HG02798 (cell line): ENCODE measurements at regions not wholly inside any gene's neighbourhood (a gene's known extent, or its start where the extent isn't known, plus 50 kb on each side); places are given as distances from the start of the nearest gene placed in this dataset.
"Not testable (repeated sequence)": the region's sequence is repeated elsewhere in the genome, so short reads cannot be mapped to it uniquely, and the experiment has no call there.

ENCODE experiments used
- ATAC-seq: cut with Tn5 transposase; IDR thresholded peaks from one replicate; pipeline ENCODE4 v1.9.1; 2021; ENCODE audit warnings: mild to moderate bottlenecking; ENCODE audit not compliant: unreplicated experiment, poor library complexity

DNA sequence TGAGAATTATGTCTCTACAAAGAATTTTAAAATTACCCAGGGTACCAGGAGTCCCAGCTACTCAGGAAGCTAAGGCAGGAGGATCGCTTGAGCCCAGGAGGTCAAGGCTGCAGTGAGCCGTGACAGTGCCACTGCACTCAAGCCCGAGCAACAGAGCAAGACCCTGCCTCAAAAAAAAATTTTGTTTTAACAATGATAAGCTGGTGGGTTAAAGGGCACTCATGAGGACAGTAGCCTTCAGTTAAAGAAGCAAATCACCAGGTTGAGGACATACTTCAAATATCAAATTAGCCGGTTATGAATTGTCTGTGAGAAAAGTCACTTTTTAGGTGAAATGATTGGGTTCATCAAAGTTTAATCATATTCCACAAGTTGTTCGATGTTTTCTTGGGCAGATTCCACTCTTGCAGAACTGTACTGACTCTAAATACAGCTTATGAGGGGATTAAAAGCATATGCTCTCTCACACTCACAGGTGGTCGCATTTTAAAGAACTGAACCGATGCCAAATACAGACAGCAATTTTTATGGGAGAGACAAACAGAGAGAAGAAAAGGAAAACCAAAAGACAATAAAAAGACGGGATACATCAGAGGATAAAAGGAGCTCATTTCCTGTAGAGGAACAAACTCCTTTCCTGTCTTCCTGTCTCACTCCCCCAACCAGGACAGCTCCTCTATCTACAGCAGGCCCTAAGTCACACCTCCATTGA is 582.8 kb upstream of the NRP1 start:
- ATAC-seq = no peak

DNA sequence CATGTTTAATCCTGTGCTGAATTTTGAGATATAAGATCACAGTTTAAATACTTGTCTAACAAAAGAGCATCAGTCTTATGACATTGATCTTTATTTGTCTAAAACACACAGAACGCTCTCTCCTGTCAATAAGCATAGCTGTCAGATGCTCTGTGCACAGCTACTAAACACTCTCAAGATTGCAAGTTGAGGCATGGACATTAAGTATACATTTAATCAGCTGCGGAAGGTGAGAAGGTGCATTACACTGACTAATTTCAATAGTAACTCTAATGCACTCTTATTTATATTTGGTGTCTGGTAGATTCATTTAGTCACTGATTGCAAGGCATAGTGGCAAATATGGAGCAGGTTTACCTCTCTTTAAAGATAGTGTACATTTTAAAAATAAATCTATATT is 580.3 kb upstream of the NRP1 start:
- no peak for ATAC-seq

DNA sequence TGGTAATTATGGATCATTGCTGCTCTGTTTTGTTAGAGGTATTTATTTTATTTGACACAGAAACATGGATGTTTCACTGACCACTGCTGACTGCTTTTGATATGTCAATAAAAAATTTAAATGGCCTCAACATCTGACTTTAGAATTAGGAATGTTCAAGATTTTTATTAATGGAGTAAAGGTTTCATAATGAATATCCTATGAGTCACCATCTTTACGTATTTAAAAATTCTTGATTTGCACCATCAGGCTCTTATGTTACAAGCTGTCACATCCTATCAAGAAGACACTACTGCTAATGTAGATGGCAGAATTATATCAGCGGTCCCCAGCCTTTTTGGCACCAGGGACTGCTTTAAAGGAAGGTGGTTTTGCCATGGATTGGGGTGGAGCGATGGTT is 578.7 kb upstream of the NRP1 start:
- ATAC-seq = no peak

DNA sequence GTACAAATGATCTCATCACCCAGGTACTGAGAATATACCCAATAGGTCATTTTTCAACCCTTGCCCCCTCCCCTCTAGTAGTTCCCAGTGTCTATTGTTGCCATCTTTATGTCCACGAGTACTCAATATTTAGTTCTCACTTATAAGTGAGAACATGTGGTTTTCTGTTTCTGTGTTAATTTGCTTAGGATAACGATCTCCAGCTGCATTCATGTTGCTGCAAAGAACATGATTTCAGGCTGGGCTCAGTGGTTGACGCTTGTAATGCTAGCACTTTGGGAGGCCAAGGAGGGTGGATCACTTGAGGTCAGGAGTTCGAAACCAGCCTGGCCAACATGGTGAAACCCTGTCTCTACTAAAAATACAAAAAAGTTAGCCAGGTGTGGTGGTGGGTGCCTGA is 575.0 kb upstream of the NRP1 start:
- ATAC-seq = not testable (repeated sequence)

DNA sequence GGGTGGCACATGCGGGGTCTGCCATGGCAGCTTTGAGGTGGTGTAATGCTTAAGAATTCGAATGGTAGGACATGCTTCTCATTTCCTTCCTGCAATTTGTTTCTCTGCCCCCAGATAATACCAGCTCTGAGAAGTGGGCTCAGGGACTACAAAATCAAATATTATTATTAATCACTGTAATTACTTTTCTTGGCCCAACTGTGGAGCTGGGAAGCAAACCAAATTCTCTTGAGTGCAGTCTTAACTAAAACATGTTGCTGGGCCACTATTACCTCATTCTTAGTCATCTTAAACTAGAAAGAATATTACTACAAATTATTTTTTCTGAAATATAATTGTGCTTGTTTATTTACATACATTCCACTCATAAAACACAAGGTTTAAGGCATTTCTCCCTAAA is 566.7 kb upstream of the NRP1 start:
- no peak for ATAC-seq

DNA sequence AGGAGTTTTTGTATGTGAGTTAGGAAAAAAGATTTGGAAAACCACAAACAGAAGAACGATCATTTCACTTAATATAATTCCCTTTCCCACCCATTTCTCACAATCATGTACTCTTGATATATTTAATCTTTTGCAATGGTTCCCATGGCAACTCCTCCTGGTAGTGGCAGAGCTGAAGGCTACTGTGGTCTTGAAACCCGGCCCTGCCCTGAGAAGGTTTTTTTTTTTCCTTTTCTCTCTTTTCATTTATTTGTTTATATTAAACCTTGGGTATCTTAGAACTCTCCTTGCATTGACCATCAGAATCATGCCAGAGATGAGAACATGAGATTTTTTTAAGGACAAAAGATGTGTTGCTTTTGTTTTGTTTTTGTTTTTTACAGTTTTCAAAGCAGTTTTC is 566.1 kb upstream of the NRP1 start:
- ATAC-seq = no peak

DNA sequence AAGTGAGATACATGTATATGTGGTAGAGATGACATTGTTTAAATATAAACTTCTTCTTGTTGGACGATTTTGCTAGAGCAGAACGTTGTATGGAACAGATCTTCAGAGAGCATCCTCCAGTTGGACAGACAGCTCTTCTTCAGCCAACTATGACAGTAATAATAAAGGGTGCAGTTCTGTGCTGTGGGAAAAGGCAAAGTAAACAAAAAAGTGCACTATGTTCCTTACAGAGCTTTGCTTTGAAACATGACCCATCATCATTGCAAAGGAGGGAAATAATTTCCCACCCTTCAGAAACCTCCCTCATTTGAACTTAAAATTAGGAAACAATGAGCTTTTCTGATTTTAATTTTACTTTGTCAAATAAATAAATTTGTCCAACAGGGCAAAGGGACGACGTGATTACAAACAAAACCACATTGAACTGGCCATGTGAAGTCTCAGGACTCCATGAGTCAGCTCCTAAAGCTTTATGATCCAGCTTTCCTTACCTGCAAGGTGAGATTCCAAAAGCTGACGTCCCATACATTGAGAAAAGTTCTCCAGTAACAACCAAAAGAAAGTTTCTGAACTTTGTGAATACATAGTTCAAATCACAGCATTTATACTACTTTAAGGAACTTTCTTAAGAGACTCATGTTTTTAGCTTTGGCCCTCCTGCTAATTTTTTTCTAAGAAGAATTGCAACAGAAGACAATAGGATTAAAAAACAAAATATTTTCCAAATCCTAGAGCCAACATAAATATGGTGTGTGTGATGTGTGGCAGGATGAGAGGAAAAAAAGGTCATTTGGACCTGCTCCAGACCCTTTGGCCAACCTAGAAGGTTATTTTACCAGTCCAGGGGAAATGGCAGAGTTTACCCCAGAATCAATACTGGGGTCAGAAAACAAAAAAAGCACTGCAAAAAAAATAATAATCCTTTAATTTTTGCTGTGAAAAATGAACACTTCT is 565.4 kb upstream of the NRP1 start:
- ATAC-seq = no peak

DNA sequence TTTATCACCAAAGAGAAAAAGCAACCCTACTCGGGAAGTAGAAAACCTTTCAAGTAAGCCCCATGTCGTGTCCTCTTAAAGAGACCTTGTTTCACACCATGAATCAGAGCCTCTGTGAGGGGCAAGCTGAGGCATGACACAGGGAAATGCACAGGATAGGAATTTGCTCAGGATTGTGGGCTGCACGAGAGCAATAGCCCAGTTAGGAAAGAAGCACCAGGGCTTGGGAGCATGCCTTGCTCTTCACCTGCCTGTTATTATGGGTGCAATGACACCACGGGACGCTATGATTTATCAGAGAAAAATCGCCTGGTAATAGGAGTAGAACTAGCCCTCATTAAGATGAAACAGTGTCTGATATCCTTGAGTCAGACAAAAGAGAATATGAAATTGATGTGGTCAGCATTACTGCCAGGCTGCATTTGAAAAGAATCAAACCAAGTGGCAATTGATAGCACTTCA is 562.9 kb upstream of the NRP1 start:
- ATAC-seq = no peak

DNA sequence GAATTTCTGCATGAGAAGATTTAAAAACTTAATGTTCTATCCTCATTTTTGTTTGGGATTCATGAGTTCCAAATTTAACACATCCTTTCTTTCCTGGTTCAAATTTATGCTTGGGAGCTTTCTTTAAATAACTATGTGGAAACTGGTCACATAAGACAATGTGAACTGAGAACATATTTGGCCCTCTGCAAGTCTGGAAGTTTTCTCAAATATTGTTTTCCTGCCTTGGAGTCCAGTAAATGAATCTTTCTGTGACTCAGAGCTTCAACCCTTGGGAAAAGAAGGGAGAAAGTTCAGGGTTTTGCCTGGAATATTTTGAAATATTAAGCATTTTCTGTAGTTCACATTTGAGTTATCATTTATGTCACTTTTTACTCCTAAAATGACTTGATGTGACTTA is 559.0 kb upstream of the NRP1 start:
- ATAC-seq = no peak

DNA sequence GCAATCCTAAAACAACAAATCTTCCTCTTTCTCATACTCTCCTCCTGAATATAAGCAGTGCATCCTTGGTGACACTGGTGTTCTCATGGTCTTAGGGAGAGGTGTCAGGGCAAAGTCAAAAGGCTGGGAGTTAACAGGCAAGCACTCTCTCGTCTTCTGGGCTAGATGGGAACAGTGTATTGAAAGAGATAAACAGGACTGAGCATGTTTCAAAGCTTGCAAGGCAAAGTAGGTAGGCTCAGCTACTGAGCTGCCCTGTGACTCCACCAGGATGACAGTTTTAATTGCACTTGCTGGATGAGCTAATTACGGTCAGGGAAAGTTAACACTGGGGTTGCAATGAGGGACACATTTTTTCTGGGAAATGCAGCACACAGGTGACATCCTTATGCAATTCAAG is 554.9 kb upstream of the NRP1 start:
- ATAC-seq = no peak

DNA sequence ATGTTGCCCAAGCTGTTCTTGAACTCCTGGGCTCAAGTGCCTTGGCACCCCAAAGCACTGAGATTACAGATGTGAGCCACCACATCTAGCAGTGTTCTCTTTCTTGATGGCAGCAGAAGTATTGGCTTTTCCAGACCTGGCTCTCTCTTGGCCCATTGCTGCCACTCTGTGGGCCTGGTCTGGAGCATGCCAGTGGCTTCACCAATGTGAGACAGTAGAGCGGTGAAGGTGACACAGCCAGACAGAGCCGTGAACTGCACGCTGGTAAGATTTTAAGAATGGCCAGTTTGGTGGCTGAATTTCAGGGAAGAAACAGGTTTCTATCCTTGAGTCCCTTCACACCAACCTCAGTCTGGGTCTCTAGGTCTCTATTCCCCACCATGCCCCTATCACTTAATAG is 552.7 kb upstream of the NRP1 start:
- no peak for ATAC-seq

DNA sequence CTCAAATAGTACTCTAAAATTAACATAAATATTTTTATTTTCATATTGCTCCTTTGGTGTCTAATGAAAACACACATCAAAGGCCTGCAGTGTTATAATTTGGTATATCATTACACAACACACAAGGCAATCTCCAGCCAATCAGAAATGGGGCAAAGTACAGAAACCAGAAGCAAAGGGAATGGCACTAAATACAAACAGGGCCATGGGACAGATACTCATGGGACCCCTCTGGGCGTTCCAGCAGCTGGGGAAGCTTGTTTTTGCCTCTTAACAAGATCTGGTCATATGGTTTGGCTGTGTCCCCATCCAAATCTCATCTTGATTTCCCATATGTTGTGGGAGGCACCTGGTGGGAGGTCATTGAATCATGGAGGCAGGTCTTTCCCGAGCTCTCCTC is 551.8 kb upstream of the NRP1 start:
- ATAC-seq = no peak

DNA sequence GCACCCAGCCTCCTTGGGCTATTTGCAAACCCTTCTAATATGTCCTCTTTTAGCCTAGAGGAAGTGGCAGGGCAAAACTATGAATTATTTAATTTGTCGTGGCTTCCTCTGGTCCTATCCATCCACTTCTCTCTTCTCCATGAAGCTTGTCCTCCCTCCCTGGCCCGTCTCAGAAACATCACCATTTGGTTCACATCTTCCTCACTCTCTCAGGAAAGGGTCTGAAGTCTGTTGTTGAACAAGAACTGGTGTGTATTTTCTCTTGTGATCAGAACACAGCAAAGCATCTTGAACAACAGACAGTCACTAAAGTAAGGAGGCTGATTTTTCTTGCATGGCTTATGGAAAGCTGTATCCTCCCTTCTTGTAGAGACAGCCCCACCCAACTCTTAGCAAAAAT is 550.1 kb upstream of the NRP1 start:
- no peak for ATAC-seq

DNA sequence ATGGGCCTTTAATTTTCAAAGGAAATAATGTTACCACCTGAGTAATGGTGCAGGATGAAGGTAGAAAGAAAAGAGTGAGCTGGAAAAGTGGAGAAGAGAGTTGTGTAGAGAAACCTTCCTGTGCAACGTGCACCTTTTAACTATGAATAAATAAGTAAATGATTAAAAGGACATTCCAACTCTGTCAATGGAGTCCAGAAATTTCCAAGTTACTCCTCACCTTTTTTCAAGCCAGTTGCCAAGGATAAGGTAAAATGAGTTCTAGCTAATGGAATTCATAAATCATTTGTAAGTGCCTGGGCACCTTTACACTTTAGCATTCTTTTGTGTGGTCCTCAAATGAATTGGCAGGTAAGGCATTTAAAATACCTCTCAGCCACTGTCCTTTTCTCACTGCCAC is 549.4 kb upstream of the NRP1 start:
- no peak for ATAC-seq

DNA sequence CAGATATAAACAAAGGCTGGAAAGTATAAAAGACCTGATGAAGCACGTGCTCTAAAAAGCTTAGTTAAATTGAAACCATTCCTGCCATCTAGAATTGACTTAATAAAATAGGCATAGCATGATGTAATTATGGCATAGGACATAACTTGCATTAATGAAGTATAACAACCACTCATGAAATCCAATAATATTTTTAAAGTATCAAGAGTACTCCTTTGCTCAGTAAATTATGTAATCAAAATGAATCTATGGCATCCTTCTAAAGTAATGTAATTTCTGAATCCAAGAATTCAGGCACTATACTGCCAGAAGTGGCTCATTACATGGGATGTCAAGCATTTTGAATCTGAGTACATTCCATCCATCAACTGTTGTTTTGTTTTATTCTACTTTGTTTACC is 548.5 kb upstream of the NRP1 start:
- no peak for ATAC-seq

DNA sequence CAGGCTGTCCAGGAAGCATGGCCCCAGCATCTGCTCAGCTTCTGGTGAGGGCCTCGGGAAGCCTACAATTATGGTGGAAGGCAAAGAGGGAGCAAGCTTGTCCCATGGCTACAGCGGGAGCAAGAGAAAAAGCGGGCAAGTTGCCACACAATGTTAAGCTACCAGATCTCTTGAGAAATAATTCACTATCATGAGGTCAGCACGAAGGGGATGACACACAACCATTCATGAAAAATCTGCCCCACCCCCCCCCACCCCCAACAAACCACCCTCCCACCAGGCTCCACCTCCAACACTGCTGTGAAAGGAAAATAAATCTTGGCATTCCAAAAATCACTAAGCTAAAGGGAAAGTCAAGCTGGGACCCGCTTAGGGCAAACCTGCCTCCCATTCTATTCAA is 545.8 kb upstream of the NRP1 start:
- no peak for ATAC-seq

DNA sequence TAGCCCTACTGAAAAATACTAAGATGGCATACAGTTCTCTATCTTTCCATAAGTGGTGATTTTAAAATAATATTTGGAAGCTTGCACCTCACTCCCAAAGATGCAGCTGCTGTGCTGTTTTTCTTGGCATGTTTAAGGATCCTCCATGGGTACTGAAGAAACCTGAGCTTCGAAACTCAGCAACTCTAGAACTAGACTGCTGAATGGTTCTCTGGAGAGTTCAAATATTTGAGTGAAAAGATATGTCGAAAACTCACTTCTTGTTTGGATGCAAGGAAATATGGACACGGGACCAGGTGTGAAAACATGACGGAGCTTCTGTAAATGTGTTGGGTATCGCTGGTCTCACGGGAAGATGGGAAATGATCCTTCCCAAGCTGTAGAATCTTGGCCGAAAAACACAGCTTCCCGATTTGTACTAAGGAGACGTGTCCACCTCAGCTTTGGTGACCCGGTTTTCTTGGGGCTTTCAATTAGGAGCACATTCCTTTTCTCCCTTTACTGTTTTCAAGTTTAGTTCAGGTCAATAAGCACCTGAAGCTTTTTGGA is 543.8 kb upstream of the NRP1 start:
- no peak for ATAC-seq

DNA sequence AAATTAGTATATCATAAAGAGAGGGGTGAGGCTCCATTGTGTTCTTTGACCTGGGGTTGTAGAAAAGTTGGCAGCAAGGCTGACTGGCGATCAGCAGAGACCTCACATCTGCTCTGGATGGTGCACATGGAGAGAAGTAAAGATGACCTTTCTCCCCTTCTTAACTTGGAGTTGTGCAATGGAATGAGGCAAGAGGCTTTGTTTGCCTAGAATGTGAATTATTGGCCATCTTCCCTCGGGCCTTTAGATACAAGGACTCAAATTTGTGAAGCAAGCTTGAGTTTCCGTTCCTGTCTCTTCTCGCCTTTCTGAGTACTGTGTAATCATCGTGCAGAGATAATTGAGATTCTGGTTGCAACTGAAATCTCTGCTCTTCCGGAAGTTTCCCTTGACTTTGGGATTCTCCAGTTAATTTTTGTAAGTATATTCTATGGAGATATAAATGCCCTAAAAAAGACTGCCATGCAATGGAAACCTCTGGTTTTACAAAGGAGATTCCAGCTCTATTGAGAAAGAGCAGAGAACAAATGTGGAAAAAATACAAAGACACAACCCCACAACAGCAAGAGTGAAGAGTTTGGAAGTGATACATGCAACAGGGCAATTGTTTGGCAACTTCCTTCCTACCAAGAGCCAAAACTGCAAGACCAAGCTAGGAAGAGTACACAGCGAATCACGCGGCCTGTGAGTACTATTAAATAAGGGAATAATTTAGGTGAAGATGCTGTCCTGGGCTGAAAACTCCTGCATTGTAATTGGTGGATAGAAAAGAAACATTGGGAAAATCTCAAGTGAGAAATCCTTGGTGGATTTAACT is 542.3 kb upstream of the NRP1 start:
- ATAC-seq = no peak

DNA sequence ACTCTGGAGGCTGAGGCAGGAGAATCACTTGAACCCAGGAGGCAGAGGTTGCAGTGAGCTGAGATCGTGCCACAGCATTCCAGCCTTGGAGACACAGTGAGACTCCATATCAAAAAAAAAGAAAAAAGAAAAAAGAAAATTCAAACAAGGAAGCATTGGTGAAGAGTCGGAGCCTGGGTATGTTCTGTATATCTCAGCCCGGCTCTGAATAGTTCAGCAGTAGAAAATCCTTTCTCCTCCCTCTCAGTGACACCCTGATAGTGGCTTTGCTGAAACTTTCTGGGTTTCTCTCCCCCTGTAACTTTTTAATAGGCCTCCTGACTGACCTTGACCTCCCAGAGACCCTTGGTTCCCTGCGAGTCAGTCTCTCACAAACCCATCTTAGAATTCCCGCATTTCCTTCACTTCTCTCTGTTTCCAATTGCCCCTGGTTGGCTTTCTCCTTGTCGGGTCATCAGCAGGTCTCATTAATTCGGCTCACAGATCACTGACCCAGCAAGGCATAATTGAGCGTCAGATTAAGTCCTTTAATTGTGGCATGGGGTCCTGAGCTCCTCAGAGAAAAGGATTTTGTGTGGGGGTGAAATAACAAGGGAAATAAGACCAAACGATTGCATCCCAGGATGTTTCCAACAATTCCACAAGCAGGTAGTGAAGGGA is 541.6 kb upstream of the NRP1 start:
- ATAC-seq = no peak
